HG03066 (cell line): ENCODE measurements at regions not wholly inside any gene's neighbourhood (a gene's known extent, or its start where the extent isn't known, plus 50 kb on each side); places are given as distances from the start of the nearest gene placed in this dataset.

Experiments used
- ATAC-seq: cut with Tn5 transposase; IDR thresholded peaks from one replicate; pipeline ENCODE4 v1.9.1; 2021; ENCODE audit warnings: low read depth; ENCODE audit not compliant: unreplicated experiment

- no peak for ATAC-seq
Measured at GRCh38 chr10:88161756-88162155, 298.3 kb downstream of the PTEN start.

DNA sequence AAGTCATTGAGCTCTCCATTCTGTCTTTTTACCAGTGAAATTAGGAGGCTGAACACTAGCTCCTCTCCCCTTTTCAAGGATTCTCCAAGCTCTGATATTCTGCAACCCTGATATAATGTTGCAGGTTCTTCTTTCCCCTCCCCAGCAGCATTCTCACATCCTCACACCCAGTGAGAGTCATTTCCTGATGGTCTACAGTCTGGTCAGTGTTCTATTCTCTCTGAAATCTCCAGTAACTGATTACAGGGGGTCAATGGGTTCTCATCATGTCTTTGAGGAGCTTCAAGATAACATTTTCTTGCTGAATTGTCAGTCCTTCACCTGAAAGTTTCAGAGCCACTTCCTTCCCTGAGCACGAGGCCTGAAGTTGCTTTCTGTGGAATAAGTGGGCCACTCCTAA is 299.4 kb downstream of the PTEN start:
- no peak for ATAC-seq

GRCh38 chr10:88163572-88163971 is 300.1 kb downstream of the PTEN start:
- no peak for ATAC-seq

DNA sequence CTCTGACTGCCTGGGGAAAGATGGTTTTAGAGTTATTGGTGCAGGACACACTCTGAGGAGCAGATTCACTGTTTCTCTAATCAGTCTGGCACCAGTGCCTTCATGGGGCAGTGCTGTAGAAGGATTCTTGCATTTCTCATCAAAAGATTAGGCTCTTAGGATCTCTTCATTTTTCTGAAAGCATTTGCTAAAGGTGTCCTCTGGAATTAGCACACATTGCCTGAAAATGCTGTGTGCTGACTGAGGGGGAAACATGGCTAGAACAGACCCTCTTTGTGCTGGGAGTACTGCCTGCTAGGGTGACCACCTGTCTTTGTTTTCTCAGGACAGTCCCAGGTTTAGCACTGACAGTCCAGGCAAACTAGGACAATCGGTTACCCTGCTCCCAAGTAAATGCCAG is 301.0 kb downstream of the PTEN start:
- ATAC-seq, result no peak

- ATAC-seq, result no peak
Measured at GRCh38 chr10:88165849-88166271, 302.4 kb downstream of the PTEN start.

GRCh38 chr10:88168171-88169036 is 305.0 kb downstream of the PTEN start:
- ATAC-seq, result no peak

DNA sequence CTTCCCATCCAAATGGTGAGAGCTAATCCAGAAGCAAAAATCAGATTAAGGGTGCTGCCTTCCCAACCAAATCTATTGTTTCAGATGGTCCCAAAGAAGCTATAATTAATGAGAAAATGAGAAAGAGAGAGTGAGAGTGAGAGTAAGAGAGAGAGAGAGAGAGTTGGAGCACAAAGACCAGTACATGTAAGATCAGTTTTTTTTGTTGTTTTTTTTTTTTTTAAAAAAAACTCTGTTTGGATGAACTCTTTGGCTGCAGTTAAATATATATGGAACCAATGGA is 305.6 kb downstream of the PTEN start:
- no peak for ATAC-seq

GRCh38 chr10:88170628-88171027 is 307.2 kb downstream of the PTEN start:
- ATAC-seq, result no peak

DNA sequence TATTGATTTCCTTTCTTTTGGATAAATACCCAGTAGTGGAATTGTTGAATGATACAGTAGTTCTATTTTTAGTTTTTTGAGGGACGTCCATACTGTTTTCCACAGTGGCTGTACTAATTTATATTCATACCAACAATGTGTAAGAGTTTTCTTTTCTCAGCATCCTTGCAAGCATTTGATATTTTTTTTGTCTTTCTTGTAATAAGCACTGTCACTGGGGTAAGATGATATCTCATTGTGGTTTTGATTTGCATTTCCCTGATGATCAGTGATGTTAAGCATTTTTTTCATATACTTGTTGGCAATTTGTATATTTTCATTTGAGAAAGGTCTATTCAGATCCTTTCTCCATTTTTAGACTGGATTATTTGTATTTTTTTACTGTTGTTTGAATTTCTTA is 308.7 kb downstream of the PTEN start:
- ATAC-seq, result no peak

- no peak for ATAC-seq
Measured at GRCh38 chr10:88174391-88174790, 311.0 kb downstream of the PTEN start.

GRCh38 chr10:88178758-88179157 is 315.3 kb downstream of the PTEN start:
- no peak for ATAC-seq

GRCh38 chr10:88179831-88180230 is 316.4 kb downstream of the PTEN start:
- no peak for ATAC-seq

DNA sequence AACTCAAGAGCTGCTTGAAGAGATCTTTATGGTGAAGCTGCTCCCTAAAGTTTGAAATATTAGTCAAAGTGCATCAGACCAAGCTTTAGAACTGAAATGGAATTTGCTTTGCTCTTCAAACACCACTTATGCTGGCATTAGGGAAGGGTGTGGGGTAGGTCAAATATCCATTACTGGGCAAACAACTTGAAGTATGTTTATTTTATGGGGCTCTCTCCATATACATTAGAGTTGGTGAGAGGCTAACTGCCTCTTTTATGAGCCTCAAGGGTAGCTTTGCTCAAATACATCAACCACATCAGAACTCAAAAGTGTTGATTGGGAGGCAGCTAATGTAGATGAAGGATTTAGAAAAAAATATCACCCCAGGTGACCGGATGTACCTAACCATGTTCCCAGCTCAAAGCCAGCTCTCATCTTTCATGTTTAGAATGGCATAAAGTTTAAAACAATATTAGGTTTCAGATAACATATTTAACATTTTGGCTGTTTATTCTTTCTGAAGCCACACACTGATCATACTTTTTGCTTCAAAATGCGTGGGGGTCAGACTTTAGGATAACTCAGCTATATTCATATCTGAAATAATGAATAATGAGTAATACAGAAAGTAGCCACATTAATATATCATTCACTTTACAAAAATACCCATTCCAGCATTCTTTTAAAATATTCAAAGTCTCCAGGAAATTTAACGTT is 318.6 kb downstream of the PTEN start:
- ATAC-seq, result no peak

DNA sequence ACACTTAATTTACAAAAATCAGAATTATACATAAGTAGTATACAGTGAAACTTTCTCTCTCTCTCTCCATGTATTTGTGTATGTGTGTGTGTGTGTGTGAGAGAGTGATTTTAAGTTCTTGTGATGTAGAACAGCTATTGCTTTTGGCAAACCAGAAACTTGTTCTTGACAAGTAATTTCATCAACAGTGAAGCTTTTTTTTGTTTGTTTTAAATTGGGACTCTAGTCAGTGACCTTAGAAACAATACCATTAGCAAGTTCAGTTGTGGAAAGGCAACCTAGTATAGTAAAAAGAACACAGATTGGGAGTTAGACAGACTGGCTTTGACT is 319.1 kb downstream of the PTEN start:
- ATAC-seq, result no peak

GRCh38 chr10:88184543-88185297 is 321.3 kb downstream of the PTEN start:
- ATAC-seq, result no peak

- no peak for ATAC-seq
Measured at GRCh38 chr10:88185830-88186229, 322.4 kb downstream of the PTEN start.

GRCh38 chr10:88186335-88186734 is 322.9 kb downstream of the PTEN start:
- no peak for ATAC-seq

DNA sequence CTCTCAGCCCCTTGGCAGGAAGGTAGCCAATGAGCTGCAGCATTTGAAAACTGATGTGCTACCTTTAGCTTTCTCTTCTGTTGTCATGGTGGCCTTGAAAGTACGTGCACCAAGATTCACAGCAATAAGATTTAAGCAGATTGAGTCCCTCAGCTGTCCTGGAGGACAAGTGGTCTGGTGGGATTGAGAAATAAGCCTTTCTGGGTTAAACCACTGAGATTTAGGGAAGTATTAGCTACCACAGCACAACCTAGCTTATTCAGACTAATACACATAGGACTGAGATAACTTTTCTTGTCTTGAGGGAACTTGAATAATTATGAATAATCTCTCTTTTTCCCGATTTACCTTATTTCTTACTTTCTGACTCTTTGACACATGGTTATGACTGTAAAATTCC is 324.0 kb downstream of the PTEN start:
- no peak for ATAC-seq

DNA sequence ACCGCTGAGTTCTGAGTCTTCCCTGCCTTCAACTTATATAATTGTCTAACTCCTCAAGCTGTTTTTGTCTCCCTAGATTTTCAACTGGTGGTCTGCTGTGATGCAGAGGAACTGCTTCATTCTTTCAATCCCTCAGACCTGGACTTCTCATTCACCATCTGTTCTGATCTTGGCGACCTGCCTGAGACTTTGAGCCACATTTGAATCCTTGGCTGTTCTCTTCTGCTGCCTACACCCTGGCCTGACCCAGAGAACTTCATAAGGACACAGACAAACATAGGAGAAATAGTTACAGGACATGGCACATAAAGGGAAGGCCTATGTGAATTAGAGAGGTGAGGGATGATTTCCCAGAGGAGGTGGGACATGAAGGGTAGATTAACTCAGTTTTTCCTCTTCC is 326.7 kb downstream of the PTEN start:
- no peak for ATAC-seq

DNA sequence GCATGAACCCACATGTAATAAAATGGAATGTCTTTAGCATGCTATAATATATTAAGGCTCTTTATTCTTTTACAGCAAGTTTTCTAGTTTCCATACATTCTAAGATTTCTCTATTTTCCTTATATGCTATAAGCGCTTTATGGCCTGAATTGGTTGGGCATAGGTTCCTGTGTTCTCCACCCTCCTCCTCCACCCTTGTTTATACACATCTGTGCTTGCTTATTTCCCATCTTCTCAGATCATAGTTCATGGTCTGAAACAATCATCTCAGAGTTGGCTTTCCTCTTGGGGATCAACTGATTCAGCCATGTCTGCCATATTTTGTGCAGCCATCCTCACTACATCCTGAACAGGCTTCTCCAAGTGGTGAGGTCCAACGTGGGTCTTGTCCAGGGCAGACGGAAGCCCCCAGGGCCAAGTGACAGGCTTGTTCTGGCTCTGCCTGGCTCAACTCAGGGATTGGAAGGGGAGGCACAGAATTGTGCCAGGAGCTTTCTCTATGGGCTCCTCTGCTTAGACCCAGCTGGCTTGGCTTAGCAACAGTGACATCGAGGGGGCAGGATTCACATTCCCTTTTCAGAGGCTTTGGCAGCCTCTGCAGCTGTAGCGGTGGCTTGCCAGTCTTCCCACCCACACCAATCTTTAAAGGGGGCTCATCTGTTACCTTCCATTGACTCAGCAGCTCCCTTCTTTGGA is 327.3 kb downstream of the PTEN start:
- no peak for ATAC-seq

- no peak for ATAC-seq
Measured at GRCh38 chr10:88193018-88193417, 329.6 kb downstream of the PTEN start.
